ENCODE measurements at regions not wholly inside any gene's neighbourhood (a gene's known extent, or its start where the extent isn't known, plus 50 kb on each side); places are given as distances from the start of the nearest gene placed in this dataset.

DNA sequence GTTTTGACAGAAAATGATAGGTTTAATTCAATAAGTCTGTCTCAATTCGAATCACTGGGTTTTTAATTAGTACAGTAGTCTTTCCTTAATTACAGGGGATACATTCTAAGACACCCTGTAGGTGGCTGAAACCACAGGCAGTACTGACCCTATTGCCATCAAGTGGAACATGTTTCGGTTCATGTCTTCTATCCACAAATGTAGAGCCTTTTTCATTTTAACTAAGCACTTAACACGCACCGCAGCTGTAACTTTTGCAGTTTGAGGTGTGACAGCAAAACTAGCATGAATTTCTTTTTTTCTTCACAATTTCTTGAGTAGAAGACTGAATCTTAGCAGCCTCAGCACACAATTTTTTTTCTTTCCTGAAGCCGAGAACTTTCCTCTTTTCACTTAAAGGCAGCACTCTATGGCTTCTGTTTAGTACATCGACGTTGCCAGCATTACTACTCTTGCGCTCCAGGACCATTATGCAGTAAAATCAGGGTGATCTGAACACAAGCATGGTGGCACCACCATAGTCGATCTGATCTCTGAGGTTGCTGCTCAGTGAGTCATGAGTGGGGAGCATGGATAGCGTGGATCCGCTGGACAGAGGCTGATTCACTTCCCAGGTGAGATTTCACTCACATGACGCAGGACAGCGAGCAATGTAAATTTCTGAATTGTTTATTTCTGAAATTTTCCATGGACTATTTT is 805.1 kb downstream of the RNF144A start:
- DNase-seq (ENCODE audit: low read depth): no peak

DNA sequence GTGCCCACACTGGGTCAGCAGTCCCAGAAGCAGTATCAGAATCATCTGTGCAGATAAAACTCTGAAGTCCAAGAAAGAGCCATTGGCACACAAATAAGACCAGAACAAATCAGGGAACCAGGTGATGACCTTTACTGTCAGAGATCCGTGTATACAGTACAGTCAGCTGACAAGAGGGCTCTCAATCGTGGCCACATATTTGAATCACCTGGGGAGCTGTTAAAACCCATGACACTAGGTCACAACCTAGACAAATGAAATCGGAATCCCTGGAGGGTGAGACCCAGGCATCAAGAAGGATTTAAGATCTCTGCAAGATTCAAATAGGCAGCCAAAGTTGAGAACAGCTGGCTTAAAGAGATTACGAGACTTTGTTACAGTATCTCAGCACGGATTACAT is 807.1 kb downstream of the RNF144A start:
- DNase-seq (ENCODE audit: low read depth): no peak

DNA sequence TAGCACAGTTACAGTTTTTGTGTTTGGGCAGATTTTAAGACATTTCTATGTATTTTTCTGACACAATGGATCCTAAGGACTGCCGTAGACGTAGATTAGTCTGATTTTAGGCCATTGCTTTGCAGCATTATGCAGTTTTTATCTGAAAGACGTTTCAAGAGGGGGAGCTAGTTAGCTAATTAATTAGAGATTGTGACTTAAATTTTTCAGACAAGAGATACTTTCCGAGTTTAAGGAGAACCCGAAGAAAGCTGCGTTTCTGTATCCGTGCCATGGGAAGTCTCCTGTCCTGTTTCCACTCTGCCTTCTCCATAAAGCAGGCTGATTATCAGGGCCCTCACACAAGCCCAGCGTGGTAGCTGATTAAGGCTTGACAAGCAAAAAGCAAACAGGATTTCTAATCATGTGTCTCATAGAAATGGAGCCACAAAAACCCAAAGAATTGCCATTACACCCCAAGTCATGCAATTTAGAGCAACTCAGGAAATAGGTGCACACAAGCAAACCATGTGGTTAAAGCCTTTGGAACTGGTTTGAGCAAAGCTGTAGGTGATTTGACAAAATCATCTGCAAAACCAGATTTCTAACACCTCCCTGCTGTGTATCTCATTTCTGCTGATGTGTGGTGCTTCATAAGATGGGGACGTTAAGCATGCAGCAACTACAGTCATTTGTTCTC is 808.1 kb downstream of the RNF144A start:
- DNase-seq (ENCODE audit: low read depth): no peak

DNA sequence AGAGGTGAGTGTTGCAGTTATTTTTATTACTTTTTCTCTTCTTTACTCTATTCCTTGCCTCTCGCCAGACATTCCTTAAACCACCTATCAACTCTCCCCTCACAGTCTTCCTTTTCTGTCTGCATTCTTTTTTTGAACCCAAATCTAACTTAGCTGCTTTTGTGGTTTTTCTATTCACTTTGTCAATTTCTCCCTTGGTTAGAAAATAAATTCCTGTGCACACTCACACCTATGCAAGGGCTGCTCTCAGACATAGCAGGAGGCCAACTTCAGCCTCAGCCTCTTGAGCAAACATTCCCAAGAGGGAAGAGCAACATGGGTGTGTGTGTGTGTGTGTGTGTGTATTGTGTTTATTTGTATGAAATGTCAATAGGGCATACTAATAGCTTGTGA is 808.6 kb downstream of the RNF144A start:
- no peak for DNase-seq (ENCODE audit: low read depth)

DNA sequence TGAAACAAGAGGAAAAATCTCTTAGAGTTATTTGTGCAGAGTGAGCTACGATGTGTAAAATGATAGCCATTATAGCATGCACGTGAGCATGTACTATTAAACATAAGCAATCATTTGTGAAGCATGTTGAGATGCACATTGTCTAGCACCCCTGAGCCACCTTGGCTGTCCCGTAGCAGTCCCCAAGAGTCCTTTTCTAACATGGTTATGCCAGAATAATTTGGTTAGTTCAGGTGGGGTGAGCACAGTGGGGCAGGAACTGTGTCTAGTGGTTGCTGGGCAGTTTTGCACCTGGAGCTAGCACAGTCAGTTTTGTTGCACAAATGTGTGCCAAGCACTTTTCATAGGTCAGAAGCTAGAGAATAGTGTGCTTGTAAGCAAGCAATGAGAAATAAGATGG is 809.8 kb downstream of the RNF144A start:
- DNase-seq (ENCODE audit: low read depth): no peak

DNA sequence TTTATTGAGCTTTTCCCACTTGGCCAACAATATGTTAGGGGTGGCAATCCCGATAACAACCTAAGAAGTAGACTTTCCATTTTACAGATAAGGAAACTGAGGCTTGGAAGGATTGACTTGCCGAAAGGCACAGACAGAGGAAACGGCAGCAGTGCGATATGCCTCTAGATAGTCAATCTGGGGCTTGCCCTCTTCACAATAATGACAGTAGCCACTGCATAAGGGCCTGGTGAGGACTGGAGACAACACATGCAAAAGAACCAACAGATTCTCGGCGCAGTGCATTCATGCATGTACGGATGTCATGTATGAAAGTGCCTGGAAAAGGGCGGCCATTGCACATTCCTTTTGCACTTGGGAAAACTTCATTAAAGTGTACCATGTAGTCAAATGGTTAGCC is 811.2 kb downstream of the RNF144A start:
- DNase-seq (ENCODE audit: low read depth): no peak

DNA sequence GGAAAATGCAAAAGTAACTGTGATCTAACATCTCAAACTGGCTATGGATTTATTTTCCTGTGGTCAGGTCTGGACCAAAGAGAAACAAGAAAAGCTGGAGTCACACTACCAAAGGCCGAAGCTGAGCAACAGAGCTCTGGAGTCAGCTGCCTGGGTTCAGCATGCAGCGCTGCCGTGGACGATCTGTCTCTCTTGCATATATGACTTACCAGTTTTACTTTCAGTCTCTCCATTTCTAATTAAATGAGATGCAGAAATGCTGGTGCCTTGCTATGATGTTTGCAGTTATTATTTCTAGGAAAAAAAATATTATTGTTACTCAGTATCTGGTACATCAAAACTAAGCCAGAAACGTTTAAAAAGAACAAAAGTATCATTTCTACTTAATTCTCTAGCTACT is 813.2 kb downstream of the RNF144A start:
- no peak for DNase-seq (ENCODE audit: low read depth)

DNA sequence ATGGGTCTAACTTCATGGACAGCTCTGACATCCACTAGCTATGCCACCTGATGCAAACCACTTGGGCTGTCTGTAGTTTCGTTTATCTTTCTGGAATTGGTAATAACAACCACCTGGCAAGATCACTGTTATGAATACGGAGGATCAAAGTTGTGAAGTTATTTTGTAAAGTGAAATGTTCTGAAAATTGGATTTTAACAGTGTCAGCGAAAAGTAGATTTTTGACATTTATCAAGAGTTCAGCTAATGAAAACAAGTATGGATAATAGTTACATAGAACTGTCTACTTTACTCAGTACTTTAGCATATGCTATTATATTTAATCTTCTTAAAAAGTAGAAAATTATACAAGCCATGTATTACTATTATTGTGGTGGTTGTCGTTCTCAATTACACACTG is 813.8 kb downstream of the RNF144A start:
- DNase-seq (ENCODE audit: low read depth): no peak

DNA sequence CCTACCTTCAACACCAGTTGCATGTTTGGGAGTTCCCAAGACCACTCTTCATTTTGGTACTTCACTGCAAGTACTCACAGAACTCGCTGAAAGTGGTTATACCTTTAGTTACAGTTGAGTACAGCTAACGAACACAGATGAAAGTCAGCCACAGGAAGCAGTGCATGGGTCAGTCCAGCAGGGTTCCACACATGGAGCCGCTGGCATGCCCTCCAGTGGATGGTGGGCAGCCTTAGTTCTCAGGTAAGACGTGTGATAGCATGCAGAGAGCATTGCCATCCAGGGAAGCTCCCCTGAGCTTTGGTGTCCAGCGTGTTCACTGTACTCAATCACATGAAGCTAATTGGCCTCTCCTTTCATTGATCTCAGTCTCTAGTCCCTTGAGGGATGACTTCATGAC is 815.3 kb downstream of the RNF144A start:
- DNase-seq (ENCODE audit: low read depth): no peak

DNA sequence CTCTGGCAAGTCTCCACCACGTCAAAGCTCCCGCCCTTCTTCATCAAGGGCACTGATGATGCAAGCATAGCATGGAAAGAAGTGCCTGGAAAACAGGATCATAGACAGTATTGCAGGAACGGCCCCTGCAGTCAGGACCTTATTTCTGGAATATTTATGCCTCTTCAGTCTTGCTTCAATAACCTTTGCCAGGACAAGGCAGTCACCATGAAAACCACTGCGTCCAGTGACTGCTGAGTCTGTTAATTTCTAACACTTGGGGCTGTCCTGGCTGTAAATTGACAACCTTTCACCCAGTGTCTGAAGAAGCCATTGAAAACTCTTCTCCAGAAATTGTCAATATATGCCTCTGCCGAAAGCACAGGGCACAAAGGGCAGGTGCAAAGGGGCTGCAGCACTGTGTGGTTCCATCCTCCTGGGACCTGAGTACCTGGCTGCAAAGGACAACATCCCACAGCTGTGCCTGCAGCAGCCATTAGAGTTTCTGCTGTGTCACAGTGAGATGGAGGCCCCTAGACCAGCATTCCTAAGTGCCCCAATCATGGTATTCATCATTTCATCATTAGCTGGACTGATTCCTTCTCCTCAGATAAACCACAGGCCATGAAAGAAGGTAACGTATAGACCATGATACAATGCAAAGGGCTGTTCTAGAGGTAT is 819.6 kb downstream of the RNF144A start:
- DNase-seq (ENCODE audit: low read depth): peak; percentile 4

DNA sequence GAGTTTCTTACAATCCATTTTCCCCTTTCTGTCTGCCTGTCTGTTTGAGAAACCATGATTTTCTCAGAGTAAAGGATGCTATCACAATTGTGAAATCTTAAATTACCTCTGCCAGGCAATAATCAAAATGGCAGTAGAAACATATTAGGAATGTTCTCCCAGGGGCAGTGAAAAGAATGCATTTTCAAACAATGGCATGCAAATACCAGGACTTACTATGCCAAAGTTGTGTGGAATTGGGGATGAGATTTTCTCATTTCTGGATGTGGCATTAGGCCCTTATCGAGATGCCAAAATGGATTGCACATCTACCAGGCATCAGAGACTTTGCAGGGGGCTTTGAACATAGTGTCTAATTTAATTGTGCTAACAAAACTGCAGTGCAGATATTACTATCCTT is 821.4 kb downstream of the RNF144A start:
- no peak for DNase-seq (ENCODE audit: low read depth)

DNA sequence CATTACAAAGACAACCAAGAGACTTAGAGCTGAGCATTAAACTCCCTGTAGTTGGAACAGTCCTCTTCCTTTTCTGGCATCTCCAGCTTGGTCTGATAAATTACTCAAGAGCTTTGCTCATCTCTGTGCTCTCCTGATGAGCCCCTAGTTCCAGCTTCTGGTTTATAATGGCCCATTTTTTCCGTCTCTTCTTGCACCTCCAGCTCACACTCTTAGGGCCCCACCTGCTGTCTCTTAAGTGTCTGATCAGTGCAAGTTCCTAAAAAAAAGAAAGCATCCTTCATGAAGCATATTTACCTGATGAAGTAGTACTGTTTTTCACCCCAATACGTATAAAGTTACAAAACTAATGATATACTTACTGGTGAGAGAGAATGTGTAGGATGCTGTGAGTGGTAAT is 822.9 kb downstream of the RNF144A start:
- no peak for DNase-seq (ENCODE audit: low read depth)

DNA sequence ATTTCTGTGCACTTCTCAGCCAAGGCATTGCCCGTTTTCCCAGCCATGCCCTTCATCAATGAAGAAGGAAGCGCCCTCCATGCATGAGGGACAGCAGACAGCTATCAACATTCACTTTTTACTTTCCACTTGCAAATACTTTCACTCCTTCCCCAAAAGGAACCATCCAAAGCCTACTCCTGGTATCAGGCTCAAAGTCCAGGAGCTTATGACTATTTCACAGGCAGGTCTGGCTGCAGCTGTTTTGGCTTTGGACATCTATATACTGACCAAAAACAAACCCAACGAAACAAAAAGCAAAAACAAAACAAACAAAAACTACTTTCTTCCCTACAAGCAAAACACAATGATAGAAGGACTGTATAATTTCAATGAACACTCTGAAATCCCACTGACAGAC is 825.1 kb downstream of the RNF144A start:
- DNase-seq (ENCODE audit: low read depth): no peak

DNA sequence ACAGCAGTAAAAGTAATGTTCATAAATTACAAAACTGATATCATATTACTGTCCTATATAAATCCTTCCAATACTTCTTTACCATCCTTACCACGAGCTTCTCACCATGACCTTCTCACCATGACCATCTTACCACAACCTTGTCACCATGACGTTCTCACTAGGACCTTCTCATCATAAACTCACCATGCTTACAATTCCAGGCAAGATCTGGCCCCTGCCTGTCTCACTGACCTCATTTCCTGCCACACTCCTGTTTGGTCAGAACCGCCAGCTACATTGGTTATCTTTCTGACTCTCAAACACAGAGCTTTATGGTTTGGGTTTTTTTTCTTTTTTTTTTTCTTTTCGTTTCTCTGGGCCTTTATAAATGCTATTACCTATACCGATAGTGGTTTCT is 827.6 kb downstream of the RNF144A start:
- DNase-seq (ENCODE audit: low read depth): peak; percentile 3

DNA sequence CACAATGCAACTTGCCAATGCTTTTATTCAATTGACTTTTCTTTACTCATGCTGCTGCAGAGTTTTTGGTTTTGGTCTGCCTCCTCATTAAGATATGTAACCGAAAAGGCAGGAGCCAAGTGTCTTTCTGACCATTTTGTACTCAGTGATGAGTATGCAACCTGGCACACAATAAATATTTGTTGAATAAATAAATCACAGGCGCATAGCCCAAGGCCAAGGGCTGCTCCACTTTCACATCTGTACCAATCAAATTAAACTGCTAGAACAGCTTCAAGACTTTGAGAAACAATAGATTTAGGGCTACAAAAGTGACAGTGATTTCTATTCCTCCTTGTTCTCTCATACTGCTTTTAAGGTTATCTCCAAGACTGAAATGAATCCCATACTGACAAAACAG is 828.2 kb downstream of the RNF144A start:
- no peak for DNase-seq (ENCODE audit: low read depth)

DNA sequence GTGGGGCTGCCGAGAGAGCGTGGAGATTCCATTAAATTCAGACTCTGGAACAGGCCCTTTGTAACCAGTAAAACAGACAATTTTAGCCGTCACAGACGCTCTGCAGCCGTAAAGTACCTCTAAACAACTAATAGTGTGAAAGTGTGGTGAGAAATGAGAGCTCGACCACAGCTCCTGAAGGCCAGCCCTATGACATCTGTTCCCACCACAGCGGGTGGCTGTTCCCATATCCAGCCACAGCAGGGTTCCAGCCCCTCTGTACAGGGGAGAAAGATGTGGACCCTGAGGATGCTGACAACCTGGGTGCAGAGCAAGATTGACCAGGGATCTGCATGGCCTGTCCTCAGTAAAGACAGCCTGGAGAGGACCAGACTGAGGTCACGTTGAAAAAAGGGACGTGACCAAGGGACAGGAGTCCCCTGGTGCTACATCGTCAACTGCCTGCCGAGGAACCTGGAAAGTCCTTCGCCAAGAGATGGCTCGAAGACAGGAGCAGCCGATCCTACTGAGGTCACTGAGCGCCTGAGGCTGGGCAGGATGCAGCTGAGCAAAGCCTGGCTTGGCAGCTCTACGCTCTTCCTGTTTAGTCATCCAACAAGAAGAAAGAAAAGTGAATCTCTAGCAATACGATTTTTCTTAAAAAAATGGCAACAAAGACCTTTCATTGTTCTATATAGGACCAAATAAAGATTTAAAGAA is 831.7 kb downstream of the RNF144A start:
- DNase-seq (ENCODE audit: low read depth): peak; percentile 41

DNA sequence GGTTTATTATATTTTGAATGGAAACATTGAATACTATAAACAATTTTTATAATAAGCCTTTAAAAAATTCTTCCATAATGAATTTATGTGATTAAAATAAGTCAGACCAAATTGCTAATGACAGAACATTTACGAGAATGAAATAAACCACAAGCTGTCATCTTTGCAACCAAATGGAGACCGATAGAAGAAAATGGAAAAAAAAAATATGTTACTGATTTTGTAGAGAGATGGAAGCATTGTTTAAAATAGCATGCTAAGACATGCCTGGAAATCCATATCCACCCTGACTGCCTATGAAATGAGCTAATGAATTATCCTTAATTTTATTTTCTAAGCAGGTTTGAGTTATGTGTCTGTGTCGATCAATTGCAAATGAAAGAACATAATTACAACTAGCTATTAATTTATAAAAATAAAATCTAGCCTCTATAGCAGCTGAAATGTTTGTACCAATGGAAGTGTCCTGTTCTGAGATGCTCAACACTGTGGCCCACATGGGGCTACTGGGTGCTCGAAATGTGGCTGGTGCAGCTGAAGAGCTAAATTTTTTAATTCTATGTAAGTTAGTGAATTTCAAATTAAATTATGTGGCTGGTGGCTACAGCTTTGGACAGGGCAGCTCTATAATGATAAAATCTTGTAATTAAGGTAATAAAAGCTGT is 832.8 kb downstream of the RNF144A start:
- no peak for DNase-seq (ENCODE audit: low read depth)

DNA sequence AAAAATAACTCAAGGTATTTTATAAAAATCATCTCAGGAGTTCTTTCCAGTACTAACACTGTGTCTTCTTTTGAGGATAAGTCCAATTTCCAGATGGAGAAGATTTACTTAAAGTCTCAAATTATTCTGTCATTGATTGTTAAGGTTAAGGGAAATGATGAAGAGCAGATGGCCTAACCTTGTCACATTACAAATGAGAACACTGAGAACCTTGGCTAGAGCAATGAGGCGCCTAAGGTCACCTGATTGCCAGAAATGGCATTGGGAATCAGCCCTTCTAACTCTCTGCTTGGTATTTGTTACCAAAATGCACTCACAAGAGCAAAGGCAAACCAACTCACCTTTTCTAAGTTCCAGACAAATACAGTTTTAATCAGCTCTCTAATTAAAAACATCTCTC is 835.1 kb downstream of the RNF144A start:
- no peak for DNase-seq (ENCODE audit: low read depth)

DNA sequence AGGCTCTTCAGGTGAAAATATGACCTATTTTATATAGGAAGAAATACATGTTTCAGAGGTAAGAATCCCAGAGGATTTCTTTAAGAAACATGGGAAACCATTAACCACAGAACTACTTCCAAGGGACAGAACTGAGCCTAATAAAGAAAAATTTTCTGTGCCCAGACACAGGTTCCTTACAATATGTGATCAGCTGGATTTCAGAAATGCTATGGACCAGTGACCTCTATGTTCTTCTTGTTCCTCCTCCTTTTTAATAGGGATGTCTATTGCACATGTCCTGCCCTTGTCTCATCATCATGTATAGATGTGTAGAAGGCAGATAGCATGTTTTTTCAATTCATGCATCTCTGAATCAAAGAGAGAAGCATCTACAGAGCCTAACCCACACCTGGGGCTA is 836.6 kb downstream of the RNF144A start:
- no peak for DNase-seq (ENCODE audit: low read depth)

DNA sequence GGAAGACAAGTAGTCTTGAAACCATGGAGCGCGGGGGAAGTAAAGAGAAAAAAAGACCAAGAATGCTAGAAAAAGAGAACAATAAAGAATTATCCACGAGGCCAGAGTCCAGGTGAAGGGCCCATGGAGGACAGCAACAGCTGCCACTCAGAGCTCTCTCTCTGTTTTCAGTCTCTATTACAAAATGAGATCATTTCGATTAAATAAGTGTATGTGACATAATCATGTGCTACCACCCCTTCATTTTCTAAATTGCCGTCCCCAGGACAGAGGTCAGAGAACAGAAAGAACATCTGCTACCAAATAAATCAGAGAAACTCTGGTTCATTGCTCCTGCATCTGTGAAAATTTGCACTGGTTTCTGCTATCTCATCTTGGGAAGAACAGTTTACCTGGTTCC is 838.7 kb downstream of the RNF144A start:
- DNase-seq (ENCODE audit: low read depth): no peak

DNA sequence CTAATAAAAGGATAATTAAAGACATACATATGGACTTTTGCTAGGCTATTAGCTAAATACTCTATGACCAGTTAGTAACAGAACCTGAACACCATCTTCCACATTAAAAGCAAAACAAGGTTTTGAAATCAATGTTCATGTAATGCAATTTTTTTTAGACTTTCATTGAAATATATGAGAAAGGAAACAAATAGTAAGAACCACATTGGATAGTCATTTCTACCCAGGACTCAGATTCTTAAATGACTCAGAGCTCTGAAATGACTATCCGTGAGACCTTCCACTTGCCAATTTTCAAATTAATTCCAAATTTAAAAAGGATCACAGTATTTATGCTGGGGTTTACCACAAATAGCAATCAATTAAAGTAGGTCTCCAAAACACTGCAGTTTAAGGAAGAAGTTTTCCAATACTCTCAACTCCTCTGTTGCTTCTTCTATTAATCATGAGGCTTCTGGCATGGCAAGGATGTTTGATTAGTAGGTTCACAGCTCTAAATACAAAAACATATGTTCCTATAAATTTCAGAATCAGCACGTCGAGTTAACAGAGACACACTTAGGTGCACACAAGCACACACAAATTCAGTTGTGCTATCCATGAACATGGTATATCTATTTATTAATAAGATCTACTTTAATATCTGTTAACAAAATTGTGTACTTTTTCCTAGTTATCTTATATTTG is 841.0 kb downstream of the RNF144A start:
- DNase-seq (ENCODE audit: low read depth): no peak

DNA sequence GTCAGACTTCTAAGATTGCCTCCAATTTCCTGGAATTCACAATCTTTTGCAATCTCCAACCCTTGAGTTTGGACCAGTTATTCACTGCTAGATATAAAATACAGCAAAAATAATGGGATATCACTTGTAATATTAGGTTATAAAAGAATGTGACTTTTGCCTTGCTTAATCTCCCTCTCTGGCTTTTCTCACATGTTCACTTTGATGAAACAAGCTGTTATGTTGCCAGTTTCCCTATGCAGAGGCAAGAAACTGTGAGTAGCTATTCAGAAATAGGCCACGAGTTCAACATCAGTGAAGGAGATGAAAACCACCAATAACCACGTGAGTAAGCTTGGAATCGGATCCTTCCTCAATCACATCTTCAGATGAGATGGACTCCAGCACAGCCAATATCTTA is 842.7 kb downstream of the RNF144A start:
- DNase-seq (ENCODE audit: low read depth): no peak

All from ELR (cell line).